ENCODE measurements at regions not wholly inside any gene's neighbourhood (a gene's known extent, or its start where the extent isn't known, plus 50 kb on each side); places are given as distances from the start of the nearest gene placed in this dataset.
"Not testable (repeated sequence)": the region's sequence is repeated elsewhere in the genome, so short reads cannot be mapped to it uniquely, and the experiment has no call there.

GRCh38 chr7:9071160-9071762 lies 637.9 kb downstream of the NXPH1 start:
- DNase-seq (ENCODE audit: low spot score) = no peak

GRCh38 chr7:9075774-9076173 lies 642.4 kb downstream of the NXPH1 start:
- DNase-seq (ENCODE audit: low spot score) = not testable (repeated sequence)

- no peak for DNase-seq (ENCODE audit: low spot score)
These were observed 648.8 kb downstream of the NXPH1 start for GRCh38 chr7:9082203-9082602.

GRCh38 chr7:9083837-9084236 lies 650.4 kb downstream of the NXPH1 start:
- DNase-seq (ENCODE audit: low spot score) = no peak

GRCh38 chr7:9091282-9091681 lies 657.9 kb downstream of the NXPH1 start:
- DNase-seq (ENCODE audit: low spot score) = no peak

GRCh38 chr7:9097565-9098060 lies 664.2 kb downstream of the NXPH1 start:
- no peak for DNase-seq (ENCODE audit: low spot score)

GRCh38 chr7:9100289-9100688 lies 666.9 kb downstream of the NXPH1 start:
- no peak for DNase-seq (ENCODE audit: low spot score)

- DNase-seq (ENCODE audit: low spot score) = no peak
These were observed 669.4 kb downstream of the NXPH1 start for GRCh38 chr7:9102846-9103245.

- DNase-seq (ENCODE audit: low spot score) = no peak
These were observed 673.3 kb downstream of the NXPH1 start for GRCh38 chr7:9106747-9107146.

- no peak for DNase-seq (ENCODE audit: low spot score)
These were observed 686.9 kb downstream of the NXPH1 start for GRCh38 chr7:9120331-9120730.

- DNase-seq (ENCODE audit: low spot score) = no peak
These were observed 690.9 kb downstream of the NXPH1 start for GRCh38 chr7:9124320-9124719.

- DNase-seq (ENCODE audit: low spot score) = no peak
These were observed 691.8 kb downstream of the NXPH1 start for GRCh38 chr7:9125246-9125645.

GRCh38 chr7:9127901-9128300 lies 694.5 kb downstream of the NXPH1 start:
- DNase-seq (ENCODE audit: low spot score) = no peak

- DNase-seq (ENCODE audit: low spot score) = no peak
These were observed 715.3 kb downstream of the NXPH1 start for GRCh38 chr7:9148687-9149086.

GRCh38 chr7:9149499-9150082 lies 716.2 kb downstream of the NXPH1 start:
- DNase-seq (ENCODE audit: low spot score) = no peak

GRCh38 chr7:9163691-9164090 lies 730.3 kb downstream of the NXPH1 start:
- DNase-seq (ENCODE audit: low spot score) = not testable (repeated sequence)

GRCh38 chr7:9175871-9176270 lies 742.5 kb downstream of the NXPH1 start:
- no peak for DNase-seq (ENCODE audit: low spot score)

- DNase-seq (ENCODE audit: low spot score) = no peak
These were observed 747.9 kb downstream of the NXPH1 start for GRCh38 chr7:9181356-9181755.

- DNase-seq (ENCODE audit: low spot score) = no peak
These were observed 753.3 kb downstream of the NXPH1 start for GRCh38 chr7:9186730-9187129.

GRCh38 chr7:9189703-9190102 lies 756.3 kb downstream of the NXPH1 start:
- no peak for DNase-seq (ENCODE audit: low spot score)

- no peak for DNase-seq (ENCODE audit: low spot score)
These were observed 759.6 kb downstream of the NXPH1 start for GRCh38 chr7:9192969-9193368.

GRCh38 chr7:9200626-9201025 lies 767.2 kb downstream of the NXPH1 start:
- no peak for DNase-seq (ENCODE audit: low spot score)

- no peak for DNase-seq (ENCODE audit: low spot score)
These were observed 768.5 kb downstream of the NXPH1 start for GRCh38 chr7:9201928-9202327.

GRCh38 chr7:9204571-9204970 lies 771.2 kb downstream of the NXPH1 start:
- no peak for DNase-seq (ENCODE audit: low spot score)

Data from HuH-7.5 (cell line).